Fibroblast of peridontal ligament (primary cell): ENCODE measurements at regions not wholly inside any gene's neighbourhood (a gene's known extent, or its start where the extent isn't known, plus 50 kb on each side); places are given as distances from the start of the nearest gene placed in this dataset.
"Not testable (repeated sequence)": the region's sequence is repeated elsewhere in the genome, so short reads cannot be mapped to it uniquely, and the experiment has no call there.

Source experiments
- DNase-seq: peaks from one replicate; pipeline ENCODE4 v3.0.0-alpha.2; 2010; ENCODE audit errors: extremely low read depth

- DNase-seq: no peak
These were observed 217.7 kb upstream of the CENPE start for GRCh38 chr4:103415801-103416200.

- not testable (repeated sequence) for DNase-seq
These were observed 214.5 kb upstream of the CENPE start for GRCh38 chr4:103412646-103413045.

GRCh38 chr4:103410386-103410785 lies 212.2 kb upstream of the CENPE start:
- DNase-seq: no peak

DNA sequence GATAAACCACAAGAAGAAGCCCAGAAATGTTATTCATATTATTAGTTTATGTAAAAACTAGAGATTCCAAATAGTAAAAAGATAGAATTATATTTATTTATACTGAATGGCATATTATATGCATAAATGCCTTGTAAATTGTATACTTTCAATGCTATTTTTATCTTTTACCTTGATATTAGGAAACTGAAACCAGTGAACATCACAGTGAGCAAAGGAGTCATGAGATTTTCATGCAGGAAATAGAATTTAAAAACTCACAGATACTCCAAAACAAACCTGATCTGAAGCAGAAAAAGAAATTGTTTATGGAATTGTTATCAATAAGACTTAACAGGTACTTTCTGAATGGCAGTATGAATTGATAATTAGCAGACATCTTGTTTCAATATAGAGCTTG lies 207.3 kb upstream of the CENPE start:
- no peak for DNase-seq

DNA sequence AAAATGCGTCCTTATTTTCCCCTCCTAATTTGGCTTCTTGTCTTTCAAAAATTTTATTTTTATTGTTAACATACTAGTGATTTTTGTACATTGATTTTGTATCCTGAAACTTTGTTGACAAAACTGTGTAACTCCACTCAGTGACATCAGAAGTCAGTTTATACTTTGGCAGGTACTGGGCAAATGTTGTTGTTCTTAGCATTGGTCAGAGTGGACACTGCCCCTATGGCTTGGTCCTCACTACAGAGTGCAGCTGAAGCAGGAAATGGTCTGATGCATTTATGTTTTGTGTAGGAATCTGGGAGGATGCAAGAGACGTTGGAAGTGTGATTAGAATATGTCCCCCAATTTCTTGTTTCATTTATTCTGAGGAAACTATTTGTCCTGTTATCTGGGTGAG lies 205.5 kb upstream of the CENPE start:
- no peak for DNase-seq

GRCh38 chr4:103402198-103402597 lies 204.1 kb upstream of the CENPE start:
- DNase-seq: no peak

DNA sequence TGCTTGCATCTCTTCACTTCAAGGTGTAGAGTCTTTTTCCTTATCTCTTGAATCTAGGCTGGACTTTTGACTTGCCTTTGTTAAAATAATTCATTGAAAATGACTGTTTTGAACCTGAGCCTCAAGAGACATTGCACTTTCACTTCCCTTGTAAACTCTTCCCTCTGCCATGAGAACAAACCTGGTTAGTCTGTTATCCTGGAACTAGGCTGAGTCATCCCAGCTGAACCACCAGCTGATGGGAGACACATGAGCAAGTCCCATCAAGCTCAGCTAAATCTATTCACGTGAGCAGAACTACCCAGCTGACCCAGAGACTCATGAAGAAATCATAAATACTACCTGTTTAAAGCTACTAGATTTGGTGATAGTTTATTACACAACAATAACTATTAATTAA lies 202.3 kb upstream of the CENPE start:
- no peak for DNase-seq

- DNase-seq: no peak
These were observed 199.4 kb upstream of the CENPE start for GRCh38 chr4:103397541-103397940.

- not testable (repeated sequence) for DNase-seq
These were observed 189.4 kb upstream of the CENPE start for GRCh38 chr4:103387508-103388011.

DNA sequence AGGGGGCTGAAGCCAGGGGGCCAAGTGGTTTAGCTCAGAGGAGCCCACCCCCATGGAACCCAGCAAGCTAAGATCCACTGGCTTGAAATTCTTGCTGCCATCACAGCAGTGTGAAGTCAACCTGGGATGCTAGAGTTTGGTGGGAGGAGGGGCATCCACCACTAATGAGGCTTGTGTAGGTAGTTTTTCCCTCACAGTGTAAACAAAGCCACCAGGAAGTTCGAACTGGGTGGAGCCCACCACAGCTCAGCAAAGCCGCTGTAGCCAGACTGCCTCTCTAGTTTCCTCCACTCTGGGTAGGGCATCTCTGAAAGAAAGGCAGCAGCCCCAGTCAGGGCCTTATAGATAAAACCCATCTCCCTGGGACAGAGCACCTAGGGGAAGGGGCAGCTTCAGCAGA lies 187.4 kb upstream of the CENPE start:
- DNase-seq: not testable (repeated sequence)

GRCh38 chr4:103375278-103375677 lies 177.1 kb upstream of the CENPE start:
- DNase-seq: no peak

DNA sequence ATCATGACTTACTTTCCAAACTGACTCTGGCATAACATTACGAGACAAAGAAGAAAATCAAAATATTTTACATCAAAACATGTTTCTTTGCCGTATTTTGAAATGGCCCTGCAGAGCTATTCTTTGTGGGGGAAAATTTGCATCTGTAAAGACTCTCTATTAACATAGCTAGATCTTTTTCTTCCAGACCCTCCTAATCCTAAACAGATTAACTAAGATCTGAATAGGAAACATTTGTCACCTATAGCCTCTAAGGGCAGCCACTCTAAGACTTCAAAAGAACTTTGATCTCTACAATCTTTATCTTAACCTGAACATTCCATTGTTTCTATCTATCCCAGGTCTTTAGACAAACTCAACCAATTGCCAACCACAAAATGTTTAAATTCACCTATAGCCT lies 176.6 kb upstream of the CENPE start:
- no peak for DNase-seq

GRCh38 chr4:103374306-103374705 lies 176.2 kb upstream of the CENPE start:
- DNase-seq: no peak

GRCh38 chr4:103372002-103372558 lies 173.9 kb upstream of the CENPE start:
- no peak for DNase-seq

DNA sequence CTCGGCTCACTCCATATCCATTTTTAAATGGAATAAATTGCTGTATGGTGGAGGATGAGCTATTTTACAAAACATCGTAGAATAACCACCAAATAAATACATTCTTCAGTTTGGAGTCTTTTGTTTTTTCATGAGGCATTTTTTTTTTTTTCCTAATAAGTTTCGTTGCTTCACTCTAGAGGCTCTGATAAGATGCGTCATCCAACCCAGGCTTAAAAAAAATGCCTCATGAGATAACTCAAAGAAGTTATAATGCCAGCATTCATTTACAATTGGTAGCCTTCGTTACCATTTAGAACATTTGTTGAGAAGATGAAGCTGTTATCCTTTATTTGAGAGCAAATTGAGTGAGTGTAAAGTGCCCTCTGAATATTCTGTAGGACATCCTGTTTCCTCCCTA lies 172.2 kb upstream of the CENPE start:
- DNase-seq: no peak

DNA sequence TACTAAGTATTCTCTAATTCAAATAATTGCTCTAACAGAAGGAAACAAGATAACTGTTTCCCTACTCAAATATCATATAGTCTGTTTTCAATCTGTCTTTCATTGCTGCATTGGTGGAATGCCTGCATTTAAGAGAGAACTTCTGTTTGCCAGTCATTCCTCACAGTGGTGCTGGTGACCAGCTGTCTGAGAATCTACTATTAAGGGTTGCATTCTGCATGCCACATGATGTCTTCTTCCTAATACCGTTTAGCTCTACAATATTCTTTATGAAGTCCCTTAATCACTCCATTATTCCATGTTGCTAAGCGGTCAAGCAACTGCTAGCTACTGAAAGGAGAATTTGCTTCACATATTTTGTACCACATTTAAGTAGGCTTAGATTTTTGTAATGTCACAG lies 167.1 kb upstream of the CENPE start:
- no peak for DNase-seq

DNA sequence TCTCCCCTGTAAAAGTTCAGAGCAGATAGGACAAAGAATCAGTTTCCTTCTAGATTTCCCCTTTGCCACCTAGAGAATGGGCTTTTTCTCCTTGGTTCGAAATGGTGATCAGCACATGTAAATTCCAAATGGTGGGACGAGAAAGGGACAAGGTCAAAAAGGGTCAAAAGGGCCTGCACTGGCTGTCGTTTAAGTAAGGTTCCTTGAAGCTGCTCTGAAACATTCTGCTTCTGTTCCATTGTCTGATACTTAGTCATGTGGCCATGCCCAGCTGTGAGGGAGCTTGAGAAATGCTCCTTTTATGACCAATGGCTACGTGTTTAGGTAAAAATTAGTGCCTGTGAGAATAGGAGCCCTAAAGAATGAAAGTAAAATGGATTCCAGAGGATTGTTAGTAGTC lies 165.9 kb upstream of the CENPE start:
- DNase-seq: no peak

DNA sequence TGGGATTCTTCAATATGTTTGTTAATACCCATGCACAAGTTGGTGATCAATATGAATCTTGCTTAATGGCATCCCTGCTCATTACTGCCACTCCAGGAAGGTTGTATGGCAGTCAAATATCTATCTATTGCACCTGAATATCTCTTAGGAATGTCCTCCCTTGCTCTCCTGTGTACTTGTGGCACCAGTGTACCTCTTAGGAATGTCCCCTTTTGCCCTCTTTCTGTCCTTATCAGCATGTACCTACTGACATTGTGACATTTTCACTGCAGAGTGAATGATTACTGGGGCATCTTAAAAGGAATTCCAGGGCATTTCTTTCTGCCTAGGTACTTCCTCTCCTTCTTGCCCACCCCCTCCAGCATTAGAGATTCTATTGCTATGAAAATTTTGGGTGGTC lies 163.8 kb upstream of the CENPE start:
- no peak for DNase-seq

DNA sequence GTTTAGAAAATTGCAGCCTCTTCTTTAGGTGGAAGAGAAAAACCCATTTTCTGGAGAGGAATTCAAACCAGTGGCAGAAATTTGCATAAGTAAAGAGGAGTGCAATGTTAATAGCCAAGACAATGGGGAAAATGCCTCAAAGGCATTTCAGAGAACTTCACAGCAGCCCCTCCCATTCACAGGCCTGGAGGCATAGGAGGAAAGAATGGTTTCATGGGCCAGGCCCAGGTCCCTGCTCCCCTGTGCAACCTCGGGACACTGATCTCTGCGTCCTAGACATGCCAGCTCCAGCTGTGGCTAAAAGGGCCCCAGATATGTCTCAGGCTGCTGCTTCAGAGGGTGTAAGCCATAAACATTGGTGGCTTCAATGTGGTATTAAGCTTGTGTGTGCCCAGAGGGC lies 161.8 kb upstream of the CENPE start:
- DNase-seq: no peak

DNA sequence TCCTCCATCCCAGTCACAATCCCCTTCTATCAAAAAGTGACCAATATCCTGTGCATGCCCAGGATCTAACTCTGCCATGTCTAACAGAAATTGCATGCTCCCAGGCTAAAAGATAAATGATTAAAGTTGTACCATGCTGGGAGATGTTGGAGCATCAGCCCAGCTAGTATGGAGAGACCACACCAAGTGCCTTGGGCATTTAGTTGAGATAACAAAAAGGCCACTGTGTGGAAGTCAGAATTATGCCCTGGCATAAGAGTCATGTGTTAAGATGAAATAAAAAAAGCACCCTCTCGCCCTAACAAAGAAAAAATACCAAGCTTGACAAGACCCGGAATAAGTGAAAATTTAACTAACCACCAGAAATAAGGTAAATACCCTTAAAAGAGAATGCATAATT lies 155.9 kb upstream of the CENPE start:
- no peak for DNase-seq

DNA sequence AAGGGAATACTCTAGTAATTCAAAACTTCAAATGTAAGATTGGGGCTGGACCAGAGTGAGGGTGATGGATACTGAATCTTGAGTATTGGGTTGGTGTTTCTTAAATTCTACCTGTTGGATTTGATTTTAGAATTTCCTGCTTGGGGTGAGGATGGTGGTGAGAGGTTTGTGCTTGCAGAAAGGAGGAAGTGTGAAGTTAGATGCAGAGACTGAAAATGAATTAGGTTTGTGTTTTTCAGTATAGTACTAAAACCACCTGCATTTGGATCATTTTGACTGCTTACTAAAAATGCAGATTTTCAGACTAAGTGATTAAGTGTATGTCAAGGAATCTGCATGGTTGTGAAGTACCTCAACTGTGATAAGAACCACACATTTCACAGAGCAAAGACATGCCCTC lies 131.5 kb upstream of the CENPE start:
- DNase-seq: no peak

GRCh38 chr4:103324811-103325210 lies 126.7 kb upstream of the CENPE start:
- DNase-seq: no peak

DNA sequence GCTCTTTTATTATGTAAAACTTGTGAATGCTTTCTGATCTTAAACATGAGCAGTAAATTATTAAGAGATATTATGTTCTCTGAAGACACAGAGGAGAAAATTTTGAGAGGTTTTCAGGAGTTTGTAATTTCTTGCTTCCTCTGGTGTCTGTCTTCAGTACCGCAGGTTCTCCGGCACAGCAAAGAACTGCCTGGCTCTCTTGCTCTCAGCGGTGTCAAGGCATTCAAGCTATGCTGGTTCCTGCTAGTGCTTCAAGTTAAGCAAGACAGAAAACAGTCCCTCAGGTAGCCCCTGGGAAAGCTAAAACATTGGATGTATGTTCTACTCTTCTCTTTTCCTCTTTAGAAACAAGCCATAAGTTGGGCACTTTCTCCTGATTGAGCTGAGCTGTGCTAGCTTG lies 120.2 kb upstream of the CENPE start:
- no peak for DNase-seq

GRCh38 chr4:103308248-103308561 lies 110.1 kb upstream of the CENPE start:
- no peak for DNase-seq
